HG03378 (cell line): ENCODE measurements at regions not wholly inside any gene's neighbourhood (a gene's known extent, or its start where the extent isn't known, plus 50 kb on each side); places are given as distances from the start of the nearest gene placed in this dataset.
"Not testable (repeated sequence)": the region's sequence is repeated elsewhere in the genome, so short reads cannot be mapped to it uniquely, and the experiment has no call there.

Experiments
- ATAC-seq: cut with Tn5 transposase; IDR thresholded peaks from one replicate; pipeline ENCODE4 v1.9.1; 2021; ENCODE audit warnings: mild to moderate bottlenecking, moderate library complexity; ENCODE audit not compliant: unreplicated experiment

- no peak for ATAC-seq
Observed at GRCh38 chr12:76653342-76653741, 93.8 kb upstream of the OSBPL8 start.

- ATAC-seq: no peak
Observed at GRCh38 chr12:76664731-76665130, 99.2 kb upstream of the ZDHHC17 start.

GRCh38 chr12:76666290-76666835 lies 97.6 kb upstream of the ZDHHC17 start:
- ATAC-seq: no peak

- no peak for ATAC-seq
Observed at GRCh38 chr12:76669981-76670380, 93.9 kb upstream of the ZDHHC17 start.

- ATAC-seq: no peak
Observed at GRCh38 chr12:76670776-76671175, 93.1 kb upstream of the ZDHHC17 start.

GRCh38 chr12:76674669-76675315 lies 89.1 kb upstream of the ZDHHC17 start:
- ATAC-seq: no peak

GRCh38 chr12:76676261-76676660 lies 87.7 kb upstream of the ZDHHC17 start:
- not testable (repeated sequence) for ATAC-seq

- no peak for ATAC-seq
Observed at GRCh38 chr12:76678992-76679391, 84.9 kb upstream of the ZDHHC17 start.

- no peak for ATAC-seq
Observed at GRCh38 chr12:76679778-76680177, 84.1 kb upstream of the ZDHHC17 start.

GRCh38 chr12:76680940-76681339 lies 83.0 kb upstream of the ZDHHC17 start:
- ATAC-seq: no peak

- no peak for ATAC-seq
Observed at GRCh38 chr12:76685246-76685678, 78.7 kb upstream of the ZDHHC17 start.

GRCh38 chr12:76687981-76688380 lies 75.9 kb upstream of the ZDHHC17 start:
- no peak for ATAC-seq

GRCh38 chr12:76688631-76689030 lies 75.3 kb upstream of the ZDHHC17 start:
- no peak for ATAC-seq

GRCh38 chr12:76690921-76691700 lies 72.8 kb upstream of the ZDHHC17 start:
- no peak for ATAC-seq

- no peak for ATAC-seq
Observed at GRCh38 chr12:76692846-76693245, 71.1 kb upstream of the ZDHHC17 start.

GRCh38 chr12:76694369-76694768 lies 69.5 kb upstream of the ZDHHC17 start:
- no peak for ATAC-seq

GRCh38 chr12:76696186-76696585 lies 67.7 kb upstream of the ZDHHC17 start:
- no peak for ATAC-seq

- ATAC-seq: no peak
Observed at GRCh38 chr12:76697849-76698248, 66.1 kb upstream of the ZDHHC17 start.

- no peak for ATAC-seq
Observed at GRCh38 chr12:76698316-76698715, 65.6 kb upstream of the ZDHHC17 start.

GRCh38 chr12:76698966-76699365 lies 64.9 kb upstream of the ZDHHC17 start:
- no peak for ATAC-seq

- ATAC-seq: no peak
Observed at GRCh38 chr12:76701690-76702089, 62.2 kb upstream of the ZDHHC17 start.

GRCh38 chr12:76702946-76703345 lies 61.0 kb upstream of the ZDHHC17 start:
- ATAC-seq: no peak
